Mesendoderm (in vitro differentiated cells): ENCODE measurements at regions not wholly inside any gene's neighbourhood (a gene's known extent, or its start where the extent isn't known, plus 50 kb on each side); places are given as distances from the start of the nearest gene placed in this dataset.
"Not testable (repeated sequence)": the region's sequence is repeated elsewhere in the genome, so short reads cannot be mapped to it uniquely, and the experiment has no call there.

Experiments used
- DNase-seq: peaks from one replicate; pipeline ENCODE4 v3.0.0; 2013
- H2AK5ac ChIP-seq: 2 replicates; pipeline ENCODE4 v1.6.1; 2013; ENCODE audit warnings: low read length, inconsistent platforms
- H2BK120ac ChIP-seq: 2 replicates; pipeline ENCODE4 v1.6.1; 2013; ENCODE audit warnings: low read depth, mild to moderate bottlenecking, low read length, moderate library complexity, mixed read lengths
- H2BK15ac ChIP-seq: replicated peaks from 2 replicates; pipeline ENCODE4 v1.6.1; 2013; ENCODE audit warnings: low read depth, mild to moderate bottlenecking, moderate library complexity
- H2BK5ac ChIP-seq: 2 replicates; pipeline ENCODE4 v1.6.1; 2013; ENCODE audit warnings: low read length, inconsistent platforms
- H3K18ac ChIP-seq: 2 replicates; pipeline ENCODE4 v1.6.1; 2013; ENCODE audit warnings: mild to moderate bottlenecking, low read length, mixed read lengths
- H3K23ac ChIP-seq: one replicate; pipeline ENCODE4 v1.6.1; 2013; ENCODE audit warnings: low read length
- H3K27ac ChIP-seq: 2 replicates; pipeline ENCODE4 v1.5.1; 2013; ENCODE audit warnings: low read depth, mild to moderate bottlenecking, inconsistent platforms, low read length, moderate library complexity
- H3K27me3 ChIP-seq: 2 replicates; pipeline ENCODE4 v1.6.1; 2013; ENCODE audit warnings: low read length, control low read depth, mild to moderate bottlenecking, inconsistent platforms; ENCODE audit not compliant: insufficient read depth, poor library complexity
- H3K36me3 ChIP-seq: 2 replicates; pipeline ENCODE4 v1.6.1; 2013; ENCODE audit warnings: low read length, inconsistent platforms; ENCODE audit not compliant: control insufficient read depth, insufficient read depth
- H3K4ac ChIP-seq: one replicate; pipeline ENCODE4 v1.6.1; 2013; ENCODE audit warnings: low read depth, mild to moderate bottlenecking, low read length, moderate library complexity
- H3K4me1 ChIP-seq: 2 replicates; pipeline ENCODE4 v1.6.1; 2013; ENCODE audit warnings: low read depth, low read length, inconsistent platforms; ENCODE audit not compliant: control insufficient read depth
- H3K4me2 ChIP-seq: 2 replicates; pipeline ENCODE4 v1.6.1; 2013; ENCODE audit warnings: low read length
- H3K4me3 ChIP-seq: 2 replicates; pipeline ENCODE4 v1.5.1; 2013; ENCODE audit warnings: mild to moderate bottlenecking, low read length
- H3K56ac ChIP-seq: one replicate; pipeline ENCODE4 v1.6.1; 2013; ENCODE audit warnings: low read length
- H3K79me1 ChIP-seq: 2 replicates; pipeline ENCODE4 v1.6.1; 2013; ENCODE audit warnings: low read length, inconsistent platforms
- H3K79me2 ChIP-seq: 2 replicates; pipeline ENCODE4 v1.6.1; 2013; ENCODE audit warnings: mild to moderate bottlenecking, low read length; ENCODE audit not compliant: control insufficient read depth, insufficient read depth
- H3K9ac ChIP-seq: 2 replicates; pipeline ENCODE4 v1.6.1; 2013; ENCODE audit warnings: low read length, inconsistent platforms
- H4K5ac ChIP-seq: one replicate; pipeline ENCODE4 v1.6.1; 2013; ENCODE audit warnings: low read length
- H4K8ac ChIP-seq: one replicate; pipeline ENCODE4 v1.6.1; 2013; ENCODE audit warnings: low read depth, mild to moderate bottlenecking, control low read depth, low read length, moderate library complexity
- WGBS: extraction: QIAGEN DNeasy Blood & Tissue Kit; methylation state at CpG from one replicate; pipeline ENCODE4 v1.1.7; 2013; ENCODE audit warnings: low lambda C conversion rate, missing lambda C conversion rate; ENCODE audit not compliant: insufficient coverage; ENCODE audit errors: extremely low coverage; 5-methylcytosine and 5-hydroxymethylcytosine counted together

GRCh38 chr6:170145272-170145592 lies 145.6 kb downstream of the DLL1 start:
- no peak overlapping the region for H2BK5ac ChIP-seq
- no peak overlapping the region for H3K9ac ChIP-seq
- no peak overlapping the region for H3K4me3 ChIP-seq
- H2AK5ac ChIP-seq = no peak overlapping the region
- no peak overlapping the region for H4K8ac ChIP-seq
- no peak overlapping the region for H3K4me2 ChIP-seq
- H3K4ac ChIP-seq = no peak overlapping the region
- no peak overlapping the region for H4K5ac ChIP-seq
- H3K79me2 ChIP-seq = no peaks in the 10 kb centered on the region
- no peak overlapping the region for H3K18ac ChIP-seq
- H3K56ac ChIP-seq = no peak overlapping the region
- no peak overlapping the region for H2BK15ac ChIP-seq
- no peaks in the 10 kb centered on the region for H3K27me3 ChIP-seq
- no peaks in the 10 kb centered on the region for H3K36me3 ChIP-seq
- no peak overlapping the region for H3K23ac ChIP-seq
- no peak for DNase-seq
- no peaks in the 10 kb centered on the region for H3K4me1 ChIP-seq
- no peak overlapping the region for H3K27ac ChIP-seq
- no CpG with 5 or more reads among the region's 3 CpGs for WGBS
- H2BK120ac ChIP-seq = no peak overlapping the region
- no peaks in the 10 kb centered on the region for H3K79me1 ChIP-seq

GRCh38 chr6:170144571-170145271 lies 146.2 kb downstream of the DLL1 start:
- Histone ChIP-seq H4K5ac (no peak overlapping the region), H3K4me2 (no peak overlapping the region), H3K9ac (no peak overlapping the region), H3K18ac (no peak overlapping the region), H3K27ac (no peak overlapping the region), H2BK15ac (no peak overlapping the region), H2AK5ac (no peak overlapping the region), H3K79me2 (no peaks in the 10 kb centered on the region), H3K79me1 (no peaks in the 10 kb centered on the region), H3K4ac (no peak overlapping the region), H3K4me3 (no peak overlapping the region), H3K56ac (no peak overlapping the region), H2BK5ac (no peak overlapping the region), H3K4me1 (no peaks in the 10 kb centered on the region), H3K36me3 (no peaks in the 10 kb centered on the region), H3K23ac (no peak overlapping the region), H3K27me3 (no peaks in the 10 kb centered on the region), H4K8ac (no peak overlapping the region), H2BK120ac (no peak overlapping the region)
- DNase-seq = no peak
- WGBS = no CpG with 5 or more reads among the region's 4 CpGs

- no peak for DNase-seq
Observed at GRCh38 chr6:170143401-170144150, 147.3 kb downstream of the DLL1 start.

GRCh38 chr6:170142559-170142958 lies 148.3 kb downstream of the DLL1 start:
- Histone ChIP-seq H2BK15ac (no peak overlapping the region), H3K18ac (no peak overlapping the region), H3K27me3 (no peaks in the 10 kb centered on the region), H3K27ac (no peak overlapping the region), H3K79me1 (no peaks in the 10 kb centered on the region), H3K4me1 (no peaks in the 10 kb centered on the region), H2AK5ac (no peak overlapping the region), H4K5ac (no peak overlapping the region), H3K56ac (no peak overlapping the region), H3K79me2 (no peaks in the 10 kb centered on the region), H4K8ac (no peak overlapping the region), H3K36me3 (no peaks in the 10 kb centered on the region), H3K4ac (no peak overlapping the region), H2BK120ac (no peak overlapping the region), H2BK5ac (no peak overlapping the region), H3K4me3 (no peak overlapping the region), H3K4me2 (no peak overlapping the region), H3K23ac (no peak overlapping the region), H3K9ac (no peak overlapping the region)
- WGBS = no CpG with 5 or more reads among the region's 7 CpGs
- DNase-seq = no peak

More at GRCh38 chr6:170143401-170144150, 147.3 kb downstream of the DLL1 start:
- Histone ChIP-seq H3K79me2 (no peaks in the 10 kb centered on the region), H4K5ac (no peak overlapping the region), H3K4me3 (no peak overlapping the region), H3K36me3 (no peaks in the 10 kb centered on the region), H3K27ac (no peak overlapping the region), H3K4me1 (no peaks in the 10 kb centered on the region), H3K79me1 (no peaks in the 10 kb centered on the region), H2BK15ac (no peak overlapping the region), H2AK5ac (no peak overlapping the region), H2BK120ac (no peak overlapping the region), H3K4me2 (no peak overlapping the region), H3K9ac (no peak overlapping the region), H3K23ac (no peak overlapping the region), H2BK5ac (no peak overlapping the region), H3K4ac (no peak overlapping the region), H3K27me3 (no peaks in the 10 kb centered on the region), H3K56ac (no peak overlapping the region), H3K18ac (no peak overlapping the region), H4K8ac (no peak overlapping the region)
- no CpG with 5 or more reads among the region's 14 CpGs for WGBS

- not testable (repeated sequence) for H3K4me3 ChIP-seq, H4K5ac ChIP-seq, H2BK120ac ChIP-seq, H3K18ac ChIP-seq, H2AK5ac ChIP-seq, H2BK5ac ChIP-seq, H3K56ac ChIP-seq, H4K8ac ChIP-seq, H3K4me2 ChIP-seq, H3K9ac ChIP-seq, H3K4me1 ChIP-seq, H3K36me3 ChIP-seq, H3K27me3 ChIP-seq, DNase-seq, H2BK15ac ChIP-seq, H3K4ac ChIP-seq, H3K79me2 ChIP-seq, H3K79me1 ChIP-seq, H3K23ac ChIP-seq, H3K27ac ChIP-seq
- no CpG with 5 or more reads among the region's 10 CpGs for WGBS
Observed at GRCh38 chr6:170141061-170141460, 149.8 kb downstream of the DLL1 start.
